ENCODE measurements at regions not wholly inside any gene's neighbourhood (a gene's known extent, or its start where the extent isn't known, plus 50 kb on each side); places are given as distances from the start of the nearest gene placed in this dataset.

GRCh38 chr12:58668233-58668632 is 252.1 kb downstream of the LRIG3 start:
- Histone ChIP-seq H3K27ac (ENCODE audit: low read depth, low read length) (no peak overlapping the region), H3F3A (ENCODE audit: control insufficient read depth, insufficient read depth) (no peaks in the 10 kb centered on the region), H3K4me1 (ENCODE audit: control insufficient read depth, low read length) (no peaks in the 10 kb centered on the region), H3K79me2 (ENCODE audit: control insufficient read depth, low read length) (no peaks in the 10 kb centered on the region), H3K4me3 (ENCODE audit: low read length) (no peak overlapping the region), H3K27me3 (ENCODE audit: control insufficient read depth, low read length) (no peaks in the 10 kb centered on the region), H3K36me3 (ENCODE audit: control insufficient read depth, low read length) (no peaks in the 10 kb centered on the region), H4K20me1 (ENCODE audit: control insufficient read depth, insufficient read depth, low read depth, low read length) (no peaks in the 10 kb centered on the region), H3K4me2 (ENCODE audit: low read length) (no peak overlapping the region), H3K9me2 (replicated peaks; ENCODE audit: control insufficient read depth, low read length) (no peaks in the 10 kb centered on the region), H3K9me3 (ENCODE audit: control insufficient read depth, insufficient read depth, low read length) (no peaks in the 10 kb centered on the region)
- no peak for TF ChIP-seq EZH2phosphoT487 (IDR thresholded peaks at IDR 0.05; ENCODE audit: borderline replicate concordance, low read length)
- TF ChIP-seq, protein P1, sequence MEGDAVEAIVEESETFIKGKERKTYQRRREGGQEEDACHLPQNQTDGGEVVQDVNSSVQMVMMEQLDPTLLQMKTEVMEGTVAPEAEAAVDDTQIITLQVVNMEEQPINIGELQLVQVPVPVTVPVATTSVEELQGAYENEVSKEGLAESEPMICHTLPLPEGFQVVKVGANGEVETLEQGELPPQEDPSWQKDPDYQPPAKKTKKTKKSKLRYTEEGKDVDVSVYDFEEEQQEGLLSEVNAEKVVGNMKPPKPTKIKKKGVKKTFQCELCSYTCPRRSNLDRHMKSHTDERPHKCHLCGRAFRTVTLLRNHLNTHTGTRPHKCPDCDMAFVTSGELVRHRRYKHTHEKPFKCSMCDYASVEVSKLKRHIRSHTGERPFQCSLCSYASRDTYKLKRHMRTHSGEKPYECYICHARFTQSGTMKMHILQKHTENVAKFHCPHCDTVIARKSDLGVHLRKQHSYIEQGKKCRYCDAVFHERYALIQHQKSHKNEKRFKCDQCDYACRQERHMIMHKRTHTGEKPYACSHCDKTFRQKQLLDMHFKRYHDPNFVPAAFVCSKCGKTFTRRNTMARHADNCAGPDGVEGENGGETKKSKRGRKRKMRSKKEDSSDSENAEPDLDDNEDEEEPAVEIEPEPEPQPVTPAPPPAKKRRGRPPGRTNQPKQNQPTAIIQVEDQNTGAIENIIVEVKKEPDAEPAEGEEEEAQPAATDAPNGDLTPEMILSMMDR (IDR thresholded peaks at IDR 0.05; ENCODE audit: low read depth, low read length, poor library complexity, severe bottlenecking): no peak

- no peak for TF ChIP-seq EZH2phosphoT487 (IDR thresholded peaks at IDR 0.05; ENCODE audit: borderline replicate concordance, low read length)
These were observed 251.4 kb downstream of the LRIG3 start for GRCh38 chr12:58668871-58669270.

DNA sequence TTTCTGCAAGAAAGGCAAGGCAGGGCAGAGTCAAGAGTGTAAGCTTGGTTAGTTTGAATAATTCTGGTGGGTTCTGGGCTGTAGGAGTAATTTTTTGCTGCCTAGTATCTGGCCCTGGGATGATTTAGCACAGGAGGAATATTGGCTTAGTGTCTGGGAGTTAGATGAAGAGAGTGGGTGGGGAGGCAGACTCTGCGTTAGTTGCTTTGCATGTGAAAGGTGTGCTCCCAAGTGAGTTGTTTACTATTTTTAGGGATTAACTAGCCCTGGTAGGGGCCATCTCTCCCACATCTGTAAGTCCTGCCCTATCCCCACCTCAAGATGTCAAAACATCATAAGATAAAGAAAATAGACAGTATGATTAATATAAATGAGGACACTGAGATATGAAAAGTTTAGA is 249.7 kb downstream of the LRIG3 start:
- Histone ChIP-seq H3K9me3 (ENCODE audit: control insufficient read depth, insufficient read depth, low read length) (no peaks in the 10 kb centered on the region), H3K4me1 (ENCODE audit: control insufficient read depth, low read length) (no peaks in the 10 kb centered on the region), H3F3A (ENCODE audit: control insufficient read depth, insufficient read depth) (no peaks in the 10 kb centered on the region), H3K36me3 (ENCODE audit: control insufficient read depth, low read length) (no peaks in the 10 kb centered on the region), H3K4me2 (ENCODE audit: low read length) (no peak overlapping the region), H3K27me3 (ENCODE audit: control insufficient read depth, low read length) (no peaks in the 10 kb centered on the region), H3K27ac (ENCODE audit: low read depth, low read length) (no peak overlapping the region), H3K4me3 (ENCODE audit: low read length) (no peak overlapping the region), H3K9me2 (replicated peaks; ENCODE audit: control insufficient read depth, low read length) (no peaks in the 10 kb centered on the region), H4K20me1 (ENCODE audit: control insufficient read depth, insufficient read depth, low read depth, low read length) (no peaks in the 10 kb centered on the region), H3K79me2 (ENCODE audit: control insufficient read depth, low read length) (no peaks in the 10 kb centered on the region)
- no peak for TF ChIP-seq EZH2phosphoT487 (IDR thresholded peaks at IDR 0.05; ENCODE audit: borderline replicate concordance, low read length)
- TF ChIP-seq, protein P1 (IDR thresholded peaks at IDR 0.05; ENCODE audit: low read depth, low read length, poor library complexity, severe bottlenecking): no peak

More at GRCh38 chr12:58668871-58669270, 251.4 kb downstream of the LRIG3 start:
- Histone ChIP-seq H3K27me3 (ENCODE audit: control insufficient read depth, low read length) (no peaks in the 10 kb centered on the region), H3F3A (ENCODE audit: control insufficient read depth, insufficient read depth) (no peaks in the 10 kb centered on the region), H3K4me1 (ENCODE audit: control insufficient read depth, low read length) (no peaks in the 10 kb centered on the region), H3K36me3 (ENCODE audit: control insufficient read depth, low read length) (no peaks in the 10 kb centered on the region), H3K27ac (ENCODE audit: low read depth, low read length) (no peak overlapping the region), H3K4me3 (ENCODE audit: low read length) (no peak overlapping the region), H3K9me2 (replicated peaks; ENCODE audit: control insufficient read depth, low read length) (no peaks in the 10 kb centered on the region), H3K79me2 (ENCODE audit: control insufficient read depth, low read length) (no peaks in the 10 kb centered on the region), H3K9me3 (ENCODE audit: control insufficient read depth, insufficient read depth, low read length) (no peaks in the 10 kb centered on the region), H4K20me1 (ENCODE audit: control insufficient read depth, insufficient read depth, low read depth, low read length) (no peaks in the 10 kb centered on the region), H3K4me2 (ENCODE audit: low read length) (no peak overlapping the region)

- H3K36me3 ChIP-seq (ENCODE audit: control insufficient read depth, low read length): no peaks in the 10 kb centered on the region
- H4K20me1 ChIP-seq (ENCODE audit: control insufficient read depth, insufficient read depth, low read depth, low read length): no peaks in the 10 kb centered on the region
- no peaks in the 10 kb centered on the region for H3K9me3 ChIP-seq (ENCODE audit: control insufficient read depth, insufficient read depth, low read length)
- TF ChIP-seq EZH2phosphoT487 (IDR thresholded peaks at IDR 0.05; ENCODE audit: borderline replicate concordance, low read length): no peak
- TF ChIP-seq, protein P1 (IDR thresholded peaks at IDR 0.05; ENCODE audit: low read depth, low read length, poor library complexity, severe bottlenecking): no peak
- no peaks in the 10 kb centered on the region for H3K9me2 ChIP-seq (replicated peaks; ENCODE audit: control insufficient read depth, low read length)
- no peaks in the 10 kb centered on the region for H3K27me3 ChIP-seq (ENCODE audit: control insufficient read depth, low read length)
- H3K27ac ChIP-seq (ENCODE audit: low read depth, low read length): no peak overlapping the region
- no peaks in the 10 kb centered on the region for H3F3A ChIP-seq (ENCODE audit: control insufficient read depth, insufficient read depth)
- no peak overlapping the region for H3K4me3 ChIP-seq (ENCODE audit: low read length)
- H3K4me2 ChIP-seq (ENCODE audit: low read length): no peak overlapping the region
- H3K79me2 ChIP-seq (ENCODE audit: control insufficient read depth, low read length): no peaks in the 10 kb centered on the region
- H3K4me1 ChIP-seq (ENCODE audit: control insufficient read depth, low read length): no peaks in the 10 kb centered on the region
These were observed 249.1 kb downstream of the LRIG3 start for GRCh38 chr12:58671196-58671595.

Measured in DOHH2 (cell line).